GM11168 (cell line): ENCODE measurements at regions not wholly inside any gene's neighbourhood (a gene's known extent, or its start where the extent isn't known, plus 50 kb on each side); places are given as distances from the start of the nearest gene placed in this dataset.
"Not testable (repeated sequence)": the region's sequence is repeated elsewhere in the genome, so short reads cannot be mapped to it uniquely, and the experiment has no call there.

Experiments
- in situ Hi-C: fragments of 300-500 bp; cut with MboI; formaldehyde crosslinking; loops from one replicate; pipeline ENCODE4 v1.12.0; 2022; ENCODE audit warnings: low sequenced_read_pairs; ENCODE audit not compliant: unreplicated experiment

DNA sequence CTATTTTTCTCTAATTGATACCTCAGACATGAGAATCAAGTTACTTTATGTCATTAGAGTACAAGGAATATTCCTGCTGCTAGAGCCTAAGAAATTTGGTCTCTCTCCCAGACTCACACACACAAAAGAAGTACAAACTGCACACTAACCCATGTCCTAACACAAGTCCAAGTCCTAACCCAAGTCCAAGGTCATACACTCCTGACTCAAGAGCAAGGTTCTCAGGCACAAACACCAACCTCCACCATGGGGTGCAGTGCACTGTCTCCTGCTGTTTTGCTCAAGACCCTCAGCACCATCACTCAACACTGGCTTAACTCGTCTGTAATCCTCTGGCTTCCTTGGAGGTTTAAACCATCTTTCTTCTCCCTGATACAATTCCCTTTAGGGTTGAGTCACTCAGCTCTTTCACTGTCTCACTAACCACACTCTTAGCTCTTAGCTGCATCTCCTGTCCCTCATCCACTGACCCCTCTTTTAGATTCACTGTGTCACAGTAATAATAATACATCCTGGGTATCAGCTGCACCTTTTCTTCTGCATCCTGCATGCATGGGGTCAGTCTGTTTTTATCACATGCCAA lies 129.8 kb downstream of the BCL2L11 start:
- in situ Hi-C loops = no loop called here

- in situ Hi-C loops = no loop called here
Measured at GRCh38 chr2:111251711-111252110, 131.0 kb downstream of the BCL2L11 start.

DNA sequence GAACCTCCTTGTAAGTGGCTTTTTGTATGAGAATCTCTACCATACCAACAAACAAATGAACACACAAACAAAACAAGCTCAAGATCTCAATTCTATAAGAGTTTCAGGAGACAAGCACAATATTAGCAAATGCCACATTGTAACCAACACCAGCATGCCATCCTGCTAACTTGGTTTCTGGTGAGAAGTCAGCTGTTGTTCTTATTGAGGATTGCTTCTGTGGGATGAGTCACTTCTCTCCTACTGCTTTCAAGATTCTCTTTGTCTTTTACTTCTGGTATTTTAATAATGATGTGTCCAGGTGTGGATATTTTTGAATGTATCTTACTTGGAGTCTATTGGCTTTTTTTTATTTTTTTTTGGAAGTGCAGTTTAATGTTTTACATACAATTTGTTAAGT lies 131.7 kb downstream of the BCL2L11 start:
- in situ Hi-C loops = no loop called here

- in situ Hi-C loops = not testable (repeated sequence)
Measured at GRCh38 chr2:111254916-111255315, 134.2 kb downstream of the BCL2L11 start.

GRCh38 chr2:111256628-111257027 lies 135.9 kb downstream of the BCL2L11 start:
- in situ Hi-C loops = not testable (repeated sequence)

GRCh38 chr2:111257607-111258006 lies 136.9 kb downstream of the BCL2L11 start:
- in situ Hi-C loops = not testable (repeated sequence)

GRCh38 chr2:111258318-111258717 lies 137.6 kb downstream of the BCL2L11 start:
- in situ Hi-C loops = not testable (repeated sequence)

GRCh38 chr2:111262627-111263379 lies 142.1 kb downstream of the BCL2L11 start:
- in situ Hi-C loops = not testable (repeated sequence)

GRCh38 chr2:111263380-111264017 lies 142.8 kb downstream of the BCL2L11 start:
- in situ Hi-C loops = not testable (repeated sequence)

- in situ Hi-C loops = not testable (repeated sequence)
Measured at GRCh38 chr2:111264956-111265355, 144.2 kb downstream of the BCL2L11 start.

- in situ Hi-C loops = not testable (repeated sequence)
Measured at GRCh38 chr2:111266556-111266955, 145.8 kb downstream of the BCL2L11 start.

DNA sequence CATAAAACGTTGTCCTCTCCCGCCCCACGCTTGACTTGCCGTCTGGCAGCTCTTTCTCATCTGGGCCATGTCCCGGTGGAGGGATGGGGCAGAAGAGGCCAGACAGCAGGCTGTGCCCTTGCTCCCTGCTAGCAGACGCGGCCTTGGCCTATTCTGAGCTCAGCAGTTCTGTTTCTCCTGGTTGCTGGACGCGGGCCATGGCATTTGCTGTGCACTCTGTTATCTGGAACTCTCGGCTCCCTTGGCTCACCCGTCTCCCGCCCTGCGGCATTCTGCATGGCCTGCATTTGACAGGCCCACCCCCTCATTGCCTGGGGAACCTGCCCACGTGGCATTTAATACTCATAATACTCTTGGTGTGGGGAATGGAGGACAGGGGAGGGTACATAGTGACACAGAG lies 146.3 kb downstream of the BCL2L11 start:
- in situ Hi-C loops = not testable (repeated sequence)

GRCh38 chr2:111269761-111270323 lies 149.1 kb downstream of the BCL2L11 start:
- in situ Hi-C loops = not testable (repeated sequence)

DNA sequence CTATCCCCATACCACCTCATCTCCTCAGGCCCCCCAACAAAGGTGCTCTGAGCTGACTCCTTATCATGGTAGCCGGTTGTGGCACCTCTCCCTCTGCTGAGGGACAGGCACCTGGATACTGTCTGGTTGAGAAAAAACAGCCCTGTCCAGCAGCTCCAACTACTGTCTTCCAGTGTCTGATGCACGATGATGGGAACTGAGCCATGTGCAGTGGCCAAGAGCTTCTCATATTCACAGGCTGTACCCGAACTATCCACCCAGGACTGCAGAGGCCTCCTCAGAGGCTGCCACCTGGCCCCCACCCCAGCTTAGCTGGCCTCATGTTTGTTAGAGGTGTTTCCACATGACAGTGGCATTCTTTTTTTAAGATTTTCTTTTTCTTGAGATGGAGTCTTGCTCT lies 149.9 kb downstream of the BCL2L11 start:
- in situ Hi-C loops = not testable (repeated sequence)

- in situ Hi-C loops = not testable (repeated sequence)
Measured at GRCh38 chr2:111271647-111272304, 151.1 kb downstream of the BCL2L11 start.

GRCh38 chr2:111273007-111273406 lies 152.3 kb downstream of the BCL2L11 start:
- in situ Hi-C loops = not testable (repeated sequence)

- in situ Hi-C loops = not testable (repeated sequence)
Measured at GRCh38 chr2:111275047-111275853, 154.5 kb downstream of the BCL2L11 start.

- in situ Hi-C loops = not testable (repeated sequence)
Measured at GRCh38 chr2:111275854-111276171, 155.1 kb downstream of the BCL2L11 start.

DNA sequence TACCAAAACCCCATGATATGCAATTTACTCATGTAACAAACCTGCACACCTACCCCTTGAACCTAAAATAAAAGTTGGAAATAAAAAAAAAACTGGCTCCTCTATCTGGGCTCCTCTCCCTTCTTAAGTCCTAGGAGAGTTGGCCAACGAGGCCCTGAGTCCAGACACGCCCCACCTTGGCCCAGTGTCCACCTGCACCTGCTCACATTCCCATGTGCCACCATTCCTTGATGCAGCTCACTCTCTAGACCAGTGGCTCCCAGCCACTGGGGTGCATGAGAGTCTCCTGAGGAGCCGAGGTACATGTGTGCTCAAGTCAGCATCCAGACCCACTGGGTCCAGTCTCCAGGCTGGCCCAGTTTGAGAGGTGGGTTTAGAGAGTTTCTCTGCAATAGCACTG lies 157.4 kb downstream of the BCL2L11 start:
- in situ Hi-C loops = not testable (repeated sequence)
